ENCODE measurements at regions not wholly inside any gene's neighbourhood (a gene's known extent, or its start where the extent isn't known, plus 50 kb on each side); places are given as distances from the start of the nearest gene placed in this dataset.

GRCh38 chr2:186069676-186070075, 331.1 kb downstream of the FSIP2 start:
- no peak for DNase-seq

GRCh38 chr2:186085226-186085625, 346.6 kb downstream of the FSIP2 start:
- peak in 1 of 2 donors; percentile 9 for DNase-seq

GRCh38 chr2:186093174-186093573, 354.6 kb downstream of the FSIP2 start:
- DNase-seq: no peak

GRCh38 chr2:186098821-186099220, 360.2 kb downstream of the FSIP2 start:
- no peak for DNase-seq

- DNase-seq: no peak
Measured at GRCh38 chr2:186099826-186100225, 361.2 kb downstream of the FSIP2 start.

- DNase-seq: no peak
Measured at GRCh38 chr2:186100636-186101035, 362.0 kb downstream of the FSIP2 start.

- no peak for DNase-seq
Measured at GRCh38 chr2:186101616-186102015, 363.0 kb downstream of the FSIP2 start.

- no peak for DNase-seq
Measured at GRCh38 chr2:186103276-186103675, 364.7 kb downstream of the FSIP2 start.

- DNase-seq: no peak
Measured at GRCh38 chr2:186105016-186105724, 366.6 kb downstream of the FSIP2 start.

- DNase-seq: no peak
Measured at GRCh38 chr2:186108470-186108869, 369.9 kb downstream of the FSIP2 start.

- no peak for DNase-seq
Measured at GRCh38 chr2:186113284-186113683, 372.8 kb upstream of the ZC3H15 start.

GRCh38 chr2:186125156-186125555, 360.9 kb upstream of the ZC3H15 start:
- DNase-seq: no peak

GRCh38 chr2:186125625-186126024, 360.4 kb upstream of the ZC3H15 start:
- no peak for DNase-seq

GRCh38 chr2:186126181-186126580, 359.9 kb upstream of the ZC3H15 start:
- no peak for DNase-seq

- no peak for DNase-seq
Measured at GRCh38 chr2:186129767-186130581, 356.1 kb upstream of the ZC3H15 start.

- no peak for DNase-seq
Measured at GRCh38 chr2:186130748-186131641, 355.1 kb upstream of the ZC3H15 start.

GRCh38 chr2:186135686-186136085, 350.4 kb upstream of the ZC3H15 start:
- DNase-seq: no peak

GRCh38 chr2:186136860-186137259, 349.2 kb upstream of the ZC3H15 start:
- DNase-seq: no peak

- no peak for DNase-seq
Measured at GRCh38 chr2:186138845-186139244, 347.2 kb upstream of the ZC3H15 start.

- DNase-seq: no peak
Measured at GRCh38 chr2:186159101-186159500, 327.0 kb upstream of the ZC3H15 start.

GRCh38 chr2:186164325-186164724, 321.7 kb upstream of the ZC3H15 start:
- no peak for DNase-seq

- DNase-seq: no peak
Measured at GRCh38 chr2:186170693-186171092, 315.4 kb upstream of the ZC3H15 start.

Measured in right lung (tissue), 2 donors.